Skeletal muscle satellite cell (primary cell): ENCODE measurements at regions not wholly inside any gene's neighbourhood (a gene's known extent, or its start where the extent isn't known, plus 50 kb on each side); places are given as distances from the start of the nearest gene placed in this dataset.

ENCODE experiments used
- H3K27me3 ChIP-seq: 2 replicates; pipeline ENCODE4 v1.7.0; 2013; ENCODE audit warnings: low read length; ENCODE audit not compliant: control insufficient read depth, insufficient read depth
- H3K36me3 ChIP-seq: 2 replicates; pipeline ENCODE4 v1.7.0; 2013; ENCODE audit warnings: mild to moderate bottlenecking, control low read depth, low read length; ENCODE audit not compliant: insufficient read depth
- H3K4me1 ChIP-seq: 2 replicates; pipeline ENCODE4 v1.7.0; 2013; ENCODE audit warnings: low read length; ENCODE audit not compliant: control insufficient read depth, insufficient read depth
- H3K4me2 ChIP-seq: 2 replicates; pipeline ENCODE4 v1.7.0; 2013; ENCODE audit warnings: mild to moderate bottlenecking, low read length
- H3K4me3 ChIP-seq: 2 replicates; pipeline ENCODE4 v1.7.0; 2013; ENCODE audit warnings: low read length
- H3K9ac ChIP-seq: 2 replicates; pipeline ENCODE4 v1.7.0; 2013; ENCODE audit warnings: mild to moderate bottlenecking, low read depth, low read length, moderate library complexity
- H3K9me3 ChIP-seq: replicated peaks from 2 replicates; pipeline ENCODE4 v1.7.0; 2013; ENCODE audit warnings: mild to moderate bottlenecking, control low read depth, low read length

DNA sequence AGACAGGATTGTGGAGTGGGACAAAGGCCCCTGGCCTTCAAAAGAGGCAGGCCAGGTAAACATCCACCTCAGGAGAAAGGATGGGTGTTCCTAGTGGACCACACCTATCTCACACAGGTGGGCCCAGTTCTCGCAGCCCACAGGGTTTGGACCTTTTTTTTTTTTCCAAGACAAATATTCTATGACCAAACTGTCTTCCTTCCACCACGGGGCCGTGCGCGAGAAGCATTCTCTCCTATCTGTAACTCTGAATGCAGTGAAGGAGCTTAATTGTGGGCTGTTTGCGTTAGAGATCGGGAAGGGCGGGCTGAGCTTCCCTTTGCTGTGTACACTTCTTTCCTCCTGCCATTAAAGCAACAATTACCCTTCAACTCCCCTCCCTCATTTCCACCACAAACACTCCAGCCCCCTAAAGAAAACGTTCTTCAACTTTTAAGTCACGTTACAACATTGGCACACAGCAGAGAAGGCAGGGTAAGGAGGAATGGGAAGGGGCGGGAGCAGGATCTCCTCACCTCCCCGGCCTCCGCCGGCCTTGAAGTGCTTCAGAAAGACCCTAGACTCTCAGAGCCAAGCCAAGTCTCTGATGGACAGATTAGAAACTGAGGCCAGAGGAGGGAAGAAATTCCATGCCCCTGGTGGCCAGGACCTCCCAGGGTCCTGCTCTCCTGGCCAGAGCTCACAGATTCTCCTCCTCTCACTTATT is 238.4 kb downstream of the BUD13 start:
- H3K9me3 ChIP-seq: no peaks in the 10 kb centered on the region
- no peak overlapping the region for H3K9ac ChIP-seq
- H3K36me3 ChIP-seq: no peaks in the 10 kb centered on the region
- H3K4me2 ChIP-seq: no peak overlapping the region
- no peak overlapping the region for H3K4me3 ChIP-seq
- peaks cover 11% of the 10 kb centered on the region for H3K27me3 ChIP-seq
- H3K4me1 ChIP-seq: no peaks in the 10 kb centered on the region

DNA sequence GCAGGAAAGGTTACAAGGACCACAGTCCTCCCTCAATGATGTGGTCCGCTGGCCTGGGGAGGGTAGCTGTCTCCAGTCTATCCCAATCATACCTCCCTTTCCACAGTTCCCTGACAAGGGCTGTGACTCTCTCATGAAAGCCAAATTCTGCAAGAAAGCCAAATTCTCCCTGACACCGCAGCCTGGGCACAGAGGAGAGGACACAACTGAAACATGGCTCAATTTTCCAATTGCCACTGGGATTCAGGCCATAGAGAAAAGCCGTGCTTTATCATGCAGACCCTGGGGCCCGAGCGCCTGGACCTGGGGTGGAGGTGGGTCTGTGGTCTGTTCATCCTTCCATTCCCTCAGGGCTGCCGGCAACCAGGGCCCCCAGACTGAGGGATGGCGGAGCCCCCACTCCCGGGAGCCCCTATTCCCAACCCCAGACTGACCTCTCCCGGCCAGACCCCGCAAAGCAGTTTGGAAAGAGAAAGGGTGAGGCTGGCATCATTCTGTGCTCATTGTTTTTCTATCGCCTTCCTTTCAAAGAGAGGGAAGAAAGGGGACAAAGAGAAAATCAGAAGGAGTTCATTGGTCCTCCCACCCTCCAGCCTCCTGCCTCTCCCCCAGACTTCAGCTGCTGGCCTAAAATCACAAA is 239.5 kb downstream of the BUD13 start:
- Histone ChIP-seq H3K9ac (no peak overlapping the region), H3K4me2 (no peak overlapping the region), H3K9me3 (no peaks in the 10 kb centered on the region), H3K36me3 (no peaks in the 10 kb centered on the region), H3K27me3 (peaks cover 11% of the 10 kb centered on the region), H3K4me3 (no peak overlapping the region), H3K4me1 (no peaks in the 10 kb centered on the region)

DNA sequence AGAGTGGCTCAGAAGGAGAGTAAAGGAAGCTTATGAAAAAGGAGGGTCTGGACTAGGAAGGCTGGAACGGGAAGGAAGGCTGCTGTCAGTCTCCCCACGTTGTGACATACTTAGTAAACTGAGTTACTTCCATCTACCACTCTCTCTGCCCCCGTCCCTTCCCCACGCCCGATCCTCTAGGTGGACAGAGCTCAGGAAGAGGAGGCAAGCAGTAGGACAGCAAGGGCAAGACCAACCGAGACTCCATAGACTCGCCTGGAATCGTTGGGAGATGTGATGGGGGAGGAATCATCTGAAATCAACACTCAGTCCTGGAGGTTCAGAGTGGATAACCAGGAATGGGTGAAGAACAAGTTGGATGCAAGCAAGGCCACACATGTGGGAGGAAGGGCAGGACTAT is 240.7 kb downstream of the BUD13 start:
- no peak overlapping the region for H3K4me2 ChIP-seq
- no peaks in the 10 kb centered on the region for H3K4me1 ChIP-seq
- no peaks in the 10 kb centered on the region for H3K36me3 ChIP-seq
- peaks cover 9% of the 10 kb centered on the region for H3K27me3 ChIP-seq
- H3K4me3 ChIP-seq: no peak overlapping the region
- H3K9me3 ChIP-seq: no peaks in the 10 kb centered on the region
- H3K9ac ChIP-seq: no peak overlapping the region

DNA sequence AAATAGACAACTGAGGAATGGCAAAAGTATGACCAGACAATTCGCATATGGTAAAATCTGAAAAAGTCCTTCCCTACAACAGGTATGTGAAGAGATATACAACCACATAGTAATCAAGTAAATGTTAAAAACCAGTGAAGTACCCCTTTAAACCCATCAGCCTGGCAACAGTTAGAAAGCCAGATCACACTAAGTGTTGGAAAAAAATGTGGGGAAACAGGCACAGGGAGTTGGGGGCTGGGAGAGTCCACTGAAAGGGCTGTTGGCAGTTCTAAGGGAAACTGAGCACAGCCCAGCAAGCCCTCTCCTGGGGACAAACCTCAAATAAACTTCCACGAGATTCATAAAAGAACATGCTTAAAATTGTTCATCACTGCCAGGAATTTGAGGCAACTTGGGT is 242.1 kb downstream of the BUD13 start:
- no peak overlapping the region for H3K4me3 ChIP-seq
- H3K4me1 ChIP-seq: no peaks in the 10 kb centered on the region
- no peak overlapping the region for H3K9ac ChIP-seq
- peaks cover 9% of the 10 kb centered on the region for H3K27me3 ChIP-seq
- H3K36me3 ChIP-seq: no peaks in the 10 kb centered on the region
- no peak overlapping the region for H3K4me2 ChIP-seq
- no peaks in the 10 kb centered on the region for H3K9me3 ChIP-seq

DNA sequence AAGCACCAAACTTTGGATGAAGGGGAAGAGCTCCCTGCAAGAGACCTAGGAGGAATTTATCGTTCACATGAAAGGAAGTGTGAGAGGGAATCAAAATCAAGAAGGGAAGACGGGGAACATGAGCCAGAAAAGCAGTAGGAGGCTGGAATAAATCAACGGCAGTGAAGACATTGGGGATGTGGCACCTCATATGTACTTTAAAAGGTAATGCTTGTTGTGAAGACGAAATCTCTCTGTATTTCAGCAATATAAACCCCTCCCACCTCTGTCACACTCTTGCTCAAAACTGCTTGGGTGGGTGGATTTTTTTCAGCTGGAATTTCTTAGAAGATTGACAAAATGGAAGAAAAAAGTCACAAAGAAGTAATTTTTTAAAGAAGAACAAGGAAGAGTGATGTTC is 243.5 kb downstream of the BUD13 start:
- no peak overlapping the region for H3K4me2 ChIP-seq
- no peak overlapping the region for H3K4me3 ChIP-seq
- no peaks in the 10 kb centered on the region for H3K4me1 ChIP-seq
- H3K36me3 ChIP-seq: no peaks in the 10 kb centered on the region
- H3K27me3 ChIP-seq: peaks cover 5% of the 10 kb centered on the region
- no peaks in the 10 kb centered on the region for H3K9me3 ChIP-seq
- no peak overlapping the region for H3K9ac ChIP-seq

DNA sequence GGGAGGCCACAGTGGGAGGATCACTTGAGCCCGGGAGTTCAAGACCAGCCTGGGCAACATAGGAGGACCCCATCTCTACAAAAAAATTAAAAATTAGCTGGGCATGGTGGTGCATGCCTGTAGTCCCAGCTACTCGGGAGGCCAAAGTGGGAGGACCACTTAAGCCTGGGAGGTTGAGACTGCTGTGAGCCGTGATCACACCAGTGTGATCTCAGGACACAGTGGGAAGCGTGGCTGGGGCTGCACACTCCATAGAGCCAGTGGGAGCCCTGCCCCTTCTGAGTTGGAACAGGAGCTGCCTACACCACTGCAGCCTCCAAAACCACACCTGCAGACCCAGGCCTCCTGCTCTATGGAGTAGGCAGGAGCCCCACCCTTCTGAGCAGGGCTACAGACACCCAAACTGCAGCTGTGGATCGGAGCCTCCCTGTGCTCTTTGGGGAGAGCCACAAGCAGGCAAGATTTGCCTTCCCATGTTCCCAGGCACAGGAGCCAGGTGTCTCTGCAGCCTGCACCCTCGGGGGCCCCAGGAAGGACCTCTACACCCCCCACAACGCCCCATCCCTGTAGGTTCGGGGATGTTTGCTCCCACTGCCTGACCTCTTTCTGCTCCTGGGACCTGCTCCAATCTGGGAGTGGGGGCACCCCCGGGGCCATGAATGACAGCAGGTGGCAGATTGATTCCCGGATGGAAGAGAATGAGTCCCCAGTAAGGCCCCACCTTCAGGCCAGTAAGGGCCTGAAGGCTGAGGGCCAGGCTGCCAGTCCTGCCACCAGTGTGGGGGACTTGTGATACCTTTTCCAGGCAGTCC is 245.4 kb downstream of the BUD13 start:
- Histone ChIP-seq H3K36me3 (no peaks in the 10 kb centered on the region), H3K4me2 (no peak overlapping the region), H3K4me1 (no peaks in the 10 kb centered on the region), H3K4me3 (no peak overlapping the region), H3K27me3 (peaks cover 5% of the 10 kb centered on the region), H3K9ac (no peak overlapping the region), H3K9me3 (no peaks in the 10 kb centered on the region)

DNA sequence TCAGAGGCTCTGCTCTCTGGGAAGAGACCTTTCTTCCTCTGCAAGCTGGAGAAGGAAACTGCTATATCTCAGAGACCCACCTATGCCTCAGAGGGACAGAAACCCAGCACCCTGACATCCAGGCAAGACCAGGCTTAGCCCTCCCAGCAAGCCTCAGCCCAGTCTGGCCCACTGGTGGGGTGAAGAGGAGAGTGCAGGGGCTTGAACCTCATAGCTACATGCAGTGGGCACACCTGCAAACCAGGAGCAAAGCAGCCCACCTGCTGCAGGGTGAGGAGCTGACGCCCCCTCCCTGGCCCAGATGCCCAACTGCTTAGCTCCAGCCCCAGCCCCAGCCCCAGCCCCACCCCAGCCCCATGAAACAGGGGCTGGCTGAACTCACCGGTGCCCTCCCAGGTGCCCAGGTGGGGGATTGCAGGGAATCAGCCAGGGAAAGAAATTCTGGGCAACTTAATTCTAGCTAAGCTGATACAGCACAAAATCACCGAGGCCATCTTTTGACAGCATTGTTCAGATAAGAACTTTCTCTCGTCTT is 246.8 kb downstream of the BUD13 start:
- Histone ChIP-seq H3K9ac (no peak overlapping the region), H3K4me3 (no peak overlapping the region), H3K9me3 (no peaks in the 10 kb centered on the region), H3K36me3 (no peaks in the 10 kb centered on the region), H3K4me1 (no peaks in the 10 kb centered on the region), H3K4me2 (no peak overlapping the region), H3K27me3 (no peaks in the 10 kb centered on the region)

DNA sequence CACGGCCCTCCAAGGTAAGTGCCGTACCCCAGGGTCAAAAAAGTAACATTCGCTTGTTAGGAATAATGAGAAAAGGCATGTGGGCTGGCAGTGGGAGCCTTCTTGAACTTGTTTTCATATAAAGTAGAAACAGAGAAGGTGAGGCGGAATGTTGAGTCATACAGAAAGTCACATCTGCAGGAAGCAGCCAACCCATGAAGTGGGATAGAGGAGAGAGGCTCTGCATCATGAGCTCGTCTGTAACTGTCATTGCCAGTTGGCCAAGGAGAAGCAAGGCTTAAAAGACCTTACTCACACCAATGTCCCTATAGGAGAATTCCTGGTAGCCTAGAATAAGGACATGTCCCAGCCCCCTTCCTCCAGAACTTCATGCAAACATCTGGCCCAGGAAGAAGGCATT is 253.3 kb downstream of the BUD13 start:
- H3K9me3 ChIP-seq: no peaks in the 10 kb centered on the region
- H3K9ac ChIP-seq: no peak overlapping the region
- no peaks in the 10 kb centered on the region for H3K27me3 ChIP-seq
- H3K4me1 ChIP-seq: no peaks in the 10 kb centered on the region
- H3K36me3 ChIP-seq: no peaks in the 10 kb centered on the region
- H3K4me2 ChIP-seq: no peak overlapping the region
- no peak overlapping the region for H3K4me3 ChIP-seq

DNA sequence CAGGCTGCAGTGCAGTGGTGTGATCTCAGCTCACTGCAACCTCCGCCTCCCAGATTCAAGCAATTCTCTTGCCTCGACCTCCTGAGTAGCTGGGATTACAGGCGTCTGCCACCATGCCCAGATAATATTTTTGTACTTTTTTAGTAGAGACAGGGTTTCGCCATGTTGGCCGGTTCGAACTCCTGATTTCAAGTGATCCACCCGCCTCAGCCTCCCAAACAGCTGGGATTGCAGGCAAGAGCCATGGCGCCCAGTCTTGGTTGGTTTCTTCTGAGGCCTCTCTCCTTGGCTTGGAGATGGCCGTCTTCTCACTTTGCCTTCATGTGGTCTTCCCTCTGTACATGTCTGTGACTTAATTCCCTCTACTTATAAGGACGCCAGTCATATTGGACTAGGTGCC is 254.6 kb downstream of the BUD13 start:
- Histone ChIP-seq H3K4me3 (no peak overlapping the region), H3K9me3 (no peaks in the 10 kb centered on the region), H3K4me1 (no peaks in the 10 kb centered on the region), H3K36me3 (no peaks in the 10 kb centered on the region), H3K9ac (no peak overlapping the region), H3K27me3 (no peaks in the 10 kb centered on the region), H3K4me2 (no peak overlapping the region)

DNA sequence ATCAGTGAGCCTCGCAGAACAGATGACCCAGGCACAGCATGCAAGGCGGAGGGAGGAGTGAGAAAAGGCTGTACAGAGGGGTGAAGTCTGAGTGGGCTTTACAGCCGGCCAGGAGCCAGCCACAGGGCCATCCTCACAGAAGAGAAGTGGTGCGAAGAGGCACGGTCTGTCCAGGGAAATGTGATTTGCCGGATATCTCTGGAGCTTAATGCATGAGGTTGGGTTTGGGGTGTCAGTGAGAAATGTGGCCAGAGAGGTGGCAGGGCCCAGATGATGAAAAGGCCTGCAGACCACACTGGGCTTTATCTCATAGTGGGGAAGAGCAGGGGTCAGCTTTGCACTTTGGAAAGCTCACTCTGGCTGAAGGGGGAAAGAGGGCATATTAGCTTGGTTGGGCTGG is 255.2 kb downstream of the BUD13 start:
- Histone ChIP-seq H3K36me3 (no peaks in the 10 kb centered on the region), H3K4me2 (no peak overlapping the region), H3K4me1 (no peaks in the 10 kb centered on the region), H3K27me3 (no peaks in the 10 kb centered on the region), H3K9ac (no peak overlapping the region), H3K4me3 (no peak overlapping the region), H3K9me3 (no peaks in the 10 kb centered on the region)

DNA sequence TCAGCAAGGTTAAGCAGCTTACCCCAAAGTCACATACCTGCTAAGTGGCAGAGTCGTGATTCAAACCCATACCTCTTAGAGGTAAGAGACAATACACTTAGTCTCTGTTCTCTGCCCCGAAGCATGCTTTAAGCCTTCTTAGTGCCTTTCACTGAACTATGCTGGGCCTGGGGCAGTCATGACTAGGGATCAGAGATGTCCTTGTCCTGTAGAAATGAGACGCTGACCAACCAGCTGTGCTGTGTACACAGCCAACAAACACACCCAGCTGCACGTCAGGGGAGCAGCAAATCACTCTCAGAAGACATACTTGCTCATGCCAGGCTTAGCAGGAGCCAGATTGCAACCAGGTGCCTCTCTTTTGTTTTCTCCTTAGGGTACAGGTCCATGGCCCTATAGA is 255.7 kb downstream of the BUD13 start:
- H3K9ac ChIP-seq: no peak overlapping the region
- no peaks in the 10 kb centered on the region for H3K36me3 ChIP-seq
- H3K9me3 ChIP-seq: no peaks in the 10 kb centered on the region
- H3K27me3 ChIP-seq: no peaks in the 10 kb centered on the region
- H3K4me1 ChIP-seq: no peaks in the 10 kb centered on the region
- no peak overlapping the region for H3K4me2 ChIP-seq
- H3K4me3 ChIP-seq: no peak overlapping the region
